Keratinocyte (primary cell): ENCODE measurements at regions not wholly inside any gene's neighbourhood (a gene's known extent, or its start where the extent isn't known, plus 50 kb on each side); places are given as distances from the start of the nearest gene placed in this dataset.

Source experiments
- DNase-seq: peaks from one replicate; pipeline ENCODE4 v3.0.0-alpha.2; 2011; ENCODE audit warnings: low read depth, missing footprints, low spot score
- FAIRE-seq: peaks from 2 replicates; lab custom pipeline; 2011; peaks lifted over from hg19 to GRCh38; lab: Jason Lieb, UNC
- H2AFZ ChIP-seq: 2 replicates; pipeline ENCODE4 v1.6.0; 2012; ENCODE audit warnings: low read length, control low read depth, inconsistent platforms; ENCODE audit not compliant: control insufficient read depth
- H3K27ac ChIP-seq: 2 replicates; pipeline ENCODE4 v1.5.1; 2011; ENCODE audit warnings: low read length; ENCODE audit not compliant: control insufficient read depth, insufficient read depth
- H3K27me3 ChIP-seq: 3 replicates; pipeline ENCODE4 v1.6.0; 2011; ENCODE audit warnings: low read length; ENCODE audit not compliant: control insufficient read depth, insufficient read depth; ENCODE audit errors: extremely low read depth
- H3K36me3 ChIP-seq, 2 experiments: 2 replicates in 1 of 2; 3 replicates in 1 of 2; pipeline ENCODE4 v1.5.1; 2011; ENCODE audit warnings: low read length in 2 of 2, mild to moderate bottlenecking in 1 of 2; ENCODE audit not compliant: control insufficient read depth in 2 of 2, insufficient read depth in 2 of 2; ENCODE audit errors: extremely low read depth in 1 of 2
- H3K4me1 ChIP-seq: 3 replicates; pipeline ENCODE4 v1.5.1; 2011; ENCODE audit warnings: low read length; ENCODE audit not compliant: control insufficient read depth, insufficient read depth; ENCODE audit errors: extremely low read depth
- H3K4me2 ChIP-seq: 3 replicates; pipeline ENCODE4 v1.6.0; 2011; ENCODE audit warnings: low read depth, low read length; ENCODE audit not compliant: control insufficient read depth, insufficient read depth; ENCODE audit errors: extremely low read depth
- H3K4me3 ChIP-seq, 3 experiments: fragments of 200-600 bp in 1 of 3; sonication (generic) in 1 of 3; 2 replicates in 2 of 3; 3 replicates in 1 of 3; pipeline ENCODE4 v1.5.1; 2011 to 2016; ENCODE audit warnings: low read length in 3 of 3, mild to moderate bottlenecking in 3 of 3, control low read depth in 2 of 3, inconsistent platforms in 1 of 3, low read depth in 1 of 3, mixed read lengths in 1 of 3, mixed run types in 1 of 3, moderate library complexity in 1 of 3; ENCODE audit not compliant: control insufficient read depth in 2 of 3, insufficient read depth in 2 of 3; ENCODE audit errors: extremely low read depth in 1 of 3
- H3K79me2 ChIP-seq: 2 replicates; pipeline ENCODE4 v1.6.0; 2012; ENCODE audit warnings: low read length; ENCODE audit not compliant: control insufficient read depth, insufficient read depth
- H3K9ac ChIP-seq: 3 replicates; pipeline ENCODE4 v1.6.0; 2011; ENCODE audit warnings: low read length; ENCODE audit not compliant: control insufficient read depth, insufficient read depth; ENCODE audit errors: extremely low read depth
- H3K9me1 ChIP-seq: 3 replicates; pipeline ENCODE4 v1.6.0; 2011; ENCODE audit warnings: low read length; ENCODE audit not compliant: control insufficient read depth, insufficient read depth; ENCODE audit errors: extremely low read depth
- H3K9me3 ChIP-seq: 2 replicates; pipeline ENCODE4 v1.5.1; 2012; ENCODE audit warnings: low read depth, low read length; ENCODE audit not compliant: control insufficient read depth
- H4K20me1 ChIP-seq: 3 replicates; pipeline ENCODE4 v1.6.0; 2011; ENCODE audit warnings: low read length; ENCODE audit not compliant: control insufficient read depth, insufficient read depth; ENCODE audit errors: extremely low read depth
- EZH2 ChIP-seq: IDR thresholded peaks from one replicate; pipeline ENCODE4 v1.6.1; 2012; ENCODE audit warnings: inconsistent platforms, mild to moderate bottlenecking, low read length, moderate library complexity
- dilution Hi-C: fragments of 300-500 bp; cut with MboI; formaldehyde crosslinking; loops from one replicate; pipeline ENCODE4 v1.7.0; 2020; ENCODE audit warnings: low sequenced_read_pairs; ENCODE audit not compliant: extremely low pct_ligation_motif_present
- TF ChIP-seq, protein P1 (sequence below), 3 experiments: IDR thresholded peaks in 1 of 3; conservative IDR thresholded peaks in 1 of 3; optimal IDR thresholded peaks in 1 of 3; 2 replicates in 2 of 3; 3 replicates in 1 of 3; pipeline versions ENCODE3 to v1.5.1; 2011; ENCODE audit warnings: low read length in 3 of 3, mild to moderate bottlenecking in 3 of 3, moderate library complexity in 2 of 3, control low read depth in 1 of 3, inconsistent platforms in 1 of 3; ENCODE audit not compliant: insufficient read depth in 2 of 3; ENCODE audit errors: extremely low read depth in 1 of 3

DNA sequence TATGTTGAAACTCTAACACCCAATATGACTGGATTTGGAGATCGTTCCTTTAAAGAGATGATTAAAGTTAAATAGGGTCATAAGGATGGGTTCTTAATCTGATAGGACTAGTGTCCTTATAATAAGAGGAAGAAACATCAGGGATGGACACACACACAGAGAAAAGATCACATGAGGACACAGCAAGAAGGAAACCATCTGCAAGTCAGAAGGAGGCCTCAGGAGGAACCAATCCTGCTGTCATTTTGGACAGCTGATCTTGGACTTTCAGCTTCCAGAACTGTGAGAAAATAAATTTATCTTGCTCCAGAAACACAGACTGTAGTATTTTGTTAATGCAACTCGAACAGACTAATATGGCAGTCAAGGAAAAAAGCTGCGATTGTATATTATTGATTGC, 631.5 kb downstream of the PCDH7 start:
- H3K36me3 ChIP-seq = no peaks in the 10 kb centered on the region
- H3K9ac ChIP-seq = no peak overlapping the region
- H3K9me1 ChIP-seq = no peaks in the 10 kb centered on the region
- no peaks in the 10 kb centered on the region for H3K79me2 ChIP-seq
- H3K4me1 ChIP-seq = no peaks in the 10 kb centered on the region
- dilution Hi-C loops = no loop called here
- no peaks in the 10 kb centered on the region for H3K27me3 ChIP-seq
- H3K9me3 ChIP-seq = no peaks in the 10 kb centered on the region
- H2AFZ ChIP-seq = no peak overlapping the region
- H3K4me2 ChIP-seq = no peak overlapping the region
- no peak overlapping the region for H3K4me3 ChIP-seq
- no peak overlapping the region for H3K27ac ChIP-seq
- DNase-seq (no peak), FAIRE-seq (no peak)
- no peak for TF ChIP-seq EZH2
- TF ChIP-seq, protein P1, sequence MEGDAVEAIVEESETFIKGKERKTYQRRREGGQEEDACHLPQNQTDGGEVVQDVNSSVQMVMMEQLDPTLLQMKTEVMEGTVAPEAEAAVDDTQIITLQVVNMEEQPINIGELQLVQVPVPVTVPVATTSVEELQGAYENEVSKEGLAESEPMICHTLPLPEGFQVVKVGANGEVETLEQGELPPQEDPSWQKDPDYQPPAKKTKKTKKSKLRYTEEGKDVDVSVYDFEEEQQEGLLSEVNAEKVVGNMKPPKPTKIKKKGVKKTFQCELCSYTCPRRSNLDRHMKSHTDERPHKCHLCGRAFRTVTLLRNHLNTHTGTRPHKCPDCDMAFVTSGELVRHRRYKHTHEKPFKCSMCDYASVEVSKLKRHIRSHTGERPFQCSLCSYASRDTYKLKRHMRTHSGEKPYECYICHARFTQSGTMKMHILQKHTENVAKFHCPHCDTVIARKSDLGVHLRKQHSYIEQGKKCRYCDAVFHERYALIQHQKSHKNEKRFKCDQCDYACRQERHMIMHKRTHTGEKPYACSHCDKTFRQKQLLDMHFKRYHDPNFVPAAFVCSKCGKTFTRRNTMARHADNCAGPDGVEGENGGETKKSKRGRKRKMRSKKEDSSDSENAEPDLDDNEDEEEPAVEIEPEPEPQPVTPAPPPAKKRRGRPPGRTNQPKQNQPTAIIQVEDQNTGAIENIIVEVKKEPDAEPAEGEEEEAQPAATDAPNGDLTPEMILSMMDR (optimal IDR thresholded peaks at IDR 0.05 in 1 of 3, IDR thresholded peaks at IDR 0.05 in 1 of 3, conservative IDR thresholded peaks at IDR 0.05 in 1 of 3; ENCODE audit: extremely low read depth in 1 of 3, insufficient read depth in 2 of 3, low read length in 3 of 3) = no peak
- no peaks in the 10 kb centered on the region for H4K20me1 ChIP-seq

DNA sequence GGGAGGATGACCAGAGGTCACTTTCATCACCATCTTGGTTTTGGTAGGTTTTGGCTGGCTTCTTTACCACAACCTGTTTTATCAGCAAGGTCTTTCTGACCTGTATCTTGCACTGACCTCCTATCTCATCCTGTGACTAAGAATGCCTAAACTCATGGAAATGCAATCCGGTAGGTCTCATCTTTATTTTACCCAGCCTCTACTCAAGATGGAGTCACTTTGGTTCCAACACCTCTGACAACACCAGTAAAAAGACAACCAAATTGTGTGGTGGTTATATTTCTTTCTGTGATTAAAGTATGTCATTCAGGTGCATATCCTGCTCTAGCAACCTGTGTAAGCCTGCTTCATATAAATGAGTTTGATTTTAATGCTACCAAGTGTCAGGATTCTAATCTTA, 636.7 kb downstream of the PCDH7 start:
- DNase-seq = no peak
- TF ChIP-seq, protein P1 (optimal IDR thresholded peaks at IDR 0.05 in 1 of 3, IDR thresholded peaks at IDR 0.05 in 1 of 3, conservative IDR thresholded peaks at IDR 0.05 in 1 of 3; ENCODE audit: extremely low read depth in 1 of 3, insufficient read depth in 2 of 3, low read length in 3 of 3) = no peak
- no peak for TF ChIP-seq EZH2

More for the DNA sequence above, 636.7 kb downstream of the PCDH7 start:
- Histone ChIP-seq H3K4me2 (no peak overlapping the region), H3K9me3 (no peaks in the 10 kb centered on the region), H4K20me1 (no peaks in the 10 kb centered on the region), H3K79me2 (no peaks in the 10 kb centered on the region), H3K36me3 (no peaks in the 10 kb centered on the region), H3K9me1 (no peaks in the 10 kb centered on the region), H3K4me1 (no peaks in the 10 kb centered on the region), H3K4me3 (no peak overlapping the region), H3K27ac (no peak overlapping the region), H3K9ac (no peak overlapping the region), H2AFZ (no peak overlapping the region), H3K27me3 (no peaks in the 10 kb centered on the region)
- dilution Hi-C loops = no loop called here
- FAIRE-seq = peak; percentile 20
